ENCODE measurements at regions not wholly inside any gene's neighbourhood (a gene's known extent, or its start where the extent isn't known, plus 50 kb on each side); places are given as distances from the start of the nearest gene placed in this dataset.

- H3K27me3 ChIP-seq = no peaks in the 10 kb centered on the region
- H3K27ac ChIP-seq = no peak overlapping the region
- TF ChIP-seq EP300 (IDR thresholded peaks at IDR 0.05) = no peak
- no peak for TF ChIP-seq POLR2AphosphoS5 (IDR thresholded peaks at IDR 0.05)
- 80 to 94% methylated on average over 1 of the region's 1 CpG for WGBS, 2 donors (ENCODE audit: low coverage in 1 of 2)
- H3K9me3 ChIP-seq = no peaks in the 10 kb centered on the region
- H3K4me3 ChIP-seq = no peak overlapping the region
- H3K4me1 ChIP-seq = no peaks in the 10 kb centered on the region
- no peak for ATAC-seq
- H3K36me3 ChIP-seq = no peaks in the 10 kb centered on the region
Measured at GRCh38 chr12:42002563-42002962, 142.1 kb downstream of the GXYLT1 start.

GRCh38 chr12:41998436-41998835 lies 146.2 kb downstream of the GXYLT1 start:
- TF ChIP-seq POLR2AphosphoS5 (IDR thresholded peaks at IDR 0.05) (no peak), EP300 (IDR thresholded peaks at IDR 0.05) (no peak), POLR2A (IDR thresholded peaks at IDR 0.05) (no peak)
- TF ChIP-seq, protein P1, sequence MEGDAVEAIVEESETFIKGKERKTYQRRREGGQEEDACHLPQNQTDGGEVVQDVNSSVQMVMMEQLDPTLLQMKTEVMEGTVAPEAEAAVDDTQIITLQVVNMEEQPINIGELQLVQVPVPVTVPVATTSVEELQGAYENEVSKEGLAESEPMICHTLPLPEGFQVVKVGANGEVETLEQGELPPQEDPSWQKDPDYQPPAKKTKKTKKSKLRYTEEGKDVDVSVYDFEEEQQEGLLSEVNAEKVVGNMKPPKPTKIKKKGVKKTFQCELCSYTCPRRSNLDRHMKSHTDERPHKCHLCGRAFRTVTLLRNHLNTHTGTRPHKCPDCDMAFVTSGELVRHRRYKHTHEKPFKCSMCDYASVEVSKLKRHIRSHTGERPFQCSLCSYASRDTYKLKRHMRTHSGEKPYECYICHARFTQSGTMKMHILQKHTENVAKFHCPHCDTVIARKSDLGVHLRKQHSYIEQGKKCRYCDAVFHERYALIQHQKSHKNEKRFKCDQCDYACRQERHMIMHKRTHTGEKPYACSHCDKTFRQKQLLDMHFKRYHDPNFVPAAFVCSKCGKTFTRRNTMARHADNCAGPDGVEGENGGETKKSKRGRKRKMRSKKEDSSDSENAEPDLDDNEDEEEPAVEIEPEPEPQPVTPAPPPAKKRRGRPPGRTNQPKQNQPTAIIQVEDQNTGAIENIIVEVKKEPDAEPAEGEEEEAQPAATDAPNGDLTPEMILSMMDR (IDR thresholded peaks at IDR 0.05) = no peak
- no peaks in the 10 kb centered on the region for H3K27me3 ChIP-seq
- no peak overlapping the region for H3K27ac ChIP-seq
- WGBS, 2 donors (ENCODE audit: low coverage in 1 of 2) = 85 to 88% methylated on average over 7 to 10 of the region's 14 CpGs
- H3K4me3 ChIP-seq = no peak overlapping the region
- no peaks in the 10 kb centered on the region for H3K36me3 ChIP-seq
- no peaks in the 10 kb centered on the region for H3K9me3 ChIP-seq
- no peaks in the 10 kb centered on the region for H3K4me1 ChIP-seq
- no peak for ATAC-seq

GRCh38 chr12:41993283-41993682 lies 151.4 kb downstream of the GXYLT1 start:
- ATAC-seq = no peak
- Histone ChIP-seq H3K36me3 (no peaks in the 10 kb centered on the region), H3K4me3 (no peak overlapping the region), H3K27ac (no peak overlapping the region), H3K27me3 (no peaks in the 10 kb centered on the region), H3K9me3 (peaks cover 0 to 10% (median 0%) of the 10 kb centered on the region in 3 donors), H3K4me1 (no peaks in the 10 kb centered on the region)
- WGBS, 2 donors (ENCODE audit: low coverage in 1 of 2) = 67 to 87% methylated on average over 1 to 2 of the region's 2 CpGs
- TF ChIP-seq, protein P1 (IDR thresholded peaks at IDR 0.05) = no peak
- TF ChIP-seq POLR2A (IDR thresholded peaks at IDR 0.05) (no peak), POLR2AphosphoS5 (IDR thresholded peaks at IDR 0.05) (no peak), EP300 (IDR thresholded peaks at IDR 0.05) (no peak)

GRCh38 chr12:41992692-41993215 lies 151.9 kb downstream of the GXYLT1 start:
- TF ChIP-seq EP300 (IDR thresholded peaks at IDR 0.05) = no peak
- TF ChIP-seq POLR2A (IDR thresholded peaks at IDR 0.05) = no peak
- TF ChIP-seq POLR2AphosphoS5 (IDR thresholded peaks at IDR 0.05) = no peak
- TF ChIP-seq, protein P1 (IDR thresholded peaks at IDR 0.05) = no peak
- Histone ChIP-seq H3K27me3 (no peaks in the 10 kb centered on the region), H3K4me1 (no peaks in the 10 kb centered on the region), H3K4me3 (no peak overlapping the region), H3K36me3 (no peaks in the 10 kb centered on the region), H3K27ac (no peak overlapping the region), H3K9me3 (peaks cover 0 to 12% (median 0%) of the 10 kb centered on the region in 3 donors)
- 68 to 93% methylated on average over 3 of the region's 3 CpGs for WGBS, 2 donors (ENCODE audit: low coverage in 1 of 2)
- no peak for ATAC-seq

DNA sequence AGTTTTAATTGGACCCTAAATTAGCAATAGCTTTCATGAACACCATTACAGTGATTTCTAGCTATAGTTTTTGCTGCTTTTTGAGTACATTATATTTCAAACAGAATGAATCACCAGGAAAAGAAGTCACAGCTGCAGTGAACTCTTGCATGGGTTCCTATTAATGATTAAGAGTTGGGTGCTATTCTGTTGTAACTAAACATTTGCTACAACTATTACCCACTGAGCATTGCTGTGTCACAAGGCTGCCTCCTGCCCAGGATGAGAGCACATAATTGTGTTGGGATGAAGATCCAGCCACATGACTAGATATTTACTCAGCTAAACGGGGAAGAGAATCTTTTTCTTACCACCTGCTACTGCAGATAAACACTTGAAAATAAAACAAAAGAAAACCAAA lies 152.7 kb downstream of the GXYLT1 start:
- TF ChIP-seq, protein P1 (IDR thresholded peaks at IDR 0.05) = no peak
- TF ChIP-seq POLR2AphosphoS5 (IDR thresholded peaks at IDR 0.05) = no peak
- TF ChIP-seq EP300 (IDR thresholded peaks at IDR 0.05) = no peak
- no peak for TF ChIP-seq POLR2A (IDR thresholded peaks at IDR 0.05)
- H3K27ac ChIP-seq = no peak overlapping the region
- H3K36me3 ChIP-seq = no peaks in the 10 kb centered on the region
- H3K4me3 ChIP-seq = no peak overlapping the region
- H3K27me3 ChIP-seq = no peaks in the 10 kb centered on the region
- H3K4me1 ChIP-seq = no peaks in the 10 kb centered on the region
- no peak for ATAC-seq
- H3K9me3 ChIP-seq = peaks cover 0 to 12% (median 0%) of the 10 kb centered on the region in 3 donors
- 50 to 83% methylated on average over 1 of the region's 1 CpG for WGBS, 2 donors (ENCODE audit: low coverage in 1 of 2)

Measured in gastroesophageal sphincter (tissue), 4 donors.